ENCODE measurements at regions not wholly inside any gene's neighbourhood (a gene's known extent, or its start where the extent isn't known, plus 50 kb on each side); places are given as distances from the start of the nearest gene placed in this dataset.

- no peak for TF ChIP-seq CTCF (IDR thresholded peaks at IDR 0.05)
- TF ChIP-seq POLR2A (IDR thresholded peaks at IDR 0.05), result no peak
Observed at GRCh38 chr4:7124689-7125442, 57.0 kb upstream of the GRPEL1 start.
